Peyer's patch (tissue), 4 donors: ENCODE measurements at regions not wholly inside any gene's neighbourhood (a gene's known extent, or its start where the extent isn't known, plus 50 kb on each side); places are given as distances from the start of the nearest gene placed in this dataset.

Experiments
- CTCF ChIP-seq, 6 experiments: fragments of 450-650 bp in 4 of 6; fragments of 200-600 bp in 2 of 6; sonication (generic) in 1 of 6; IDR thresholded peaks; one replicate each; pipeline ENCODE4 v1.5.1; 2017 to 2019; ENCODE audit warnings: antibody characterized with exemption in 6 of 6, mild to moderate bottlenecking in 3 of 6, moderate library complexity in 1 of 6
- POLR2A ChIP-seq, 2 donors: fragments of 450-650 bp; IDR thresholded peaks; one replicate each; pipeline ENCODE4 v1.5.1; 2017; ENCODE audit warnings: antibody characterized with exemption in 2 of 2, mild to moderate bottlenecking in 2 of 2, moderate library complexity in 2 of 2

GRCh38 chr5:167638816-167639215, 652.6 kb upstream of the WWC1 start:
- TF ChIP-seq CTCF (IDR thresholded peaks at IDR 0.05) (no peak), POLR2A (IDR thresholded peaks at IDR 0.05) (no peak)
